ENCODE measurements at regions not wholly inside any gene's neighbourhood (a gene's known extent, or its start where the extent isn't known, plus 50 kb on each side); places are given as distances from the start of the nearest gene placed in this dataset.

- TF ChIP-seq CTCF (IDR thresholded peaks at IDR 0.05) (no peak), NFYB (CRISPR knock-in tag; conservative IDR thresholded peaks at IDR 0.05; ENCODE audit: low read depth) (no peak), NFATC4 (CRISPR knock-in tag; IDR thresholded peaks at IDR 0.05) (no peak), ATF1 (CRISPR knock-in tag; IDR thresholded peaks at IDR 0.05) (no peak), TEAD4 (CRISPR knock-in tag; IDR thresholded peaks at IDR 0.05) (no peak), ZNF416 (CRISPR knock-in tag; IDR thresholded peaks at IDR 0.05) (no peak), SP1 (CRISPR knock-in tag; conservative IDR thresholded peaks at IDR 0.05) (no peak), USF2 (CRISPR knock-in tag; IDR thresholded peaks at IDR 0.05) (no peak), ESRRA (CRISPR knock-in tag; IDR thresholded peaks at IDR 0.05; ENCODE audit: borderline replicate concordance) (no peak)
- TF ChIP-seq, protein P1, sequence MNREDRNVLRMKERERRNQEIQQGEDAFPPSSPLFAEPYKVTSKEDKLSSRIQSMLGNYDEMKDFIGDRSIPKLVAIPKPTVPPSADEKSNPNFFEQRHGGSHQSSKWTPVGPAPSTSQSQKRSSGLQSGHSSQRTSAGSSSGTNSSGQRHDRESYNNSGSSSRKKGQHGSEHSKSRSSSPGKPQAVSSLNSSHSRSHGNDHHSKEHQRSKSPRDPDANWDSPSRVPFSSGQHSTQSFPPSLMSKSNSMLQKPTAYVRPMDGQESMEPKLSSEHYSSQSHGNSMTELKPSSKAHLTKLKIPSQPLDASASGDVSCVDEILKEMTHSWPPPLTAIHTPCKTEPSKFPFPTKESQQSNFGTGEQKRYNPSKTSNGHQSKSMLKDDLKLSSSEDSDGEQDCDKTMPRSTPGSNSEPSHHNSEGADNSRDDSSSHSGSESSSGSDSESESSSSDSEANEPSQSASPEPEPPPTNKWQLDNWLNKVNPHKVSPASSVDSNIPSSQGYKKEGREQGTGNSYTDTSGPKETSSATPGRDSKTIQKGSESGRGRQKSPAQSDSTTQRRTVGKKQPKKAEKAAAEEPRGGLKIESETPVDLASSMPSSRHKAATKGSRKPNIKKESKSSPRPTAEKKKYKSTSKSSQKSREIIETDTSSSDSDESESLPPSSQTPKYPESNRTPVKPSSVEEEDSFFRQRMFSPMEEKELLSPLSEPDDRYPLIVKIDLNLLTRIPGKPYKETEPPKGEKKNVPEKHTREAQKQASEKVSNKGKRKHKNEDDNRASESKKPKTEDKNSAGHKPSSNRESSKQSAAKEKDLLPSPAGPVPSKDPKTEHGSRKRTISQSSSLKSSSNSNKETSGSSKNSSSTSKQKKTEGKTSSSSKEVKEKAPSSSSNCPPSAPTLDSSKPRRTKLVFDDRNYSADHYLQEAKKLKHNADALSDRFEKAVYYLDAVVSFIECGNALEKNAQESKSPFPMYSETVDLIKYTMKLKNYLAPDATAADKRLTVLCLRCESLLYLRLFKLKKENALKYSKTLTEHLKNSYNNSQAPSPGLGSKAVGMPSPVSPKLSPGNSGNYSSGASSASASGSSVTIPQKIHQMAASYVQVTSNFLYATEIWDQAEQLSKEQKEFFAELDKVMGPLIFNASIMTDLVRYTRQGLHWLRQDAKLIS (CRISPR knock-in tag; IDR thresholded peaks at IDR 0.05; ENCODE audit: borderline replicate concordance) = no peak
- TF ChIP-seq, protein P2, sequence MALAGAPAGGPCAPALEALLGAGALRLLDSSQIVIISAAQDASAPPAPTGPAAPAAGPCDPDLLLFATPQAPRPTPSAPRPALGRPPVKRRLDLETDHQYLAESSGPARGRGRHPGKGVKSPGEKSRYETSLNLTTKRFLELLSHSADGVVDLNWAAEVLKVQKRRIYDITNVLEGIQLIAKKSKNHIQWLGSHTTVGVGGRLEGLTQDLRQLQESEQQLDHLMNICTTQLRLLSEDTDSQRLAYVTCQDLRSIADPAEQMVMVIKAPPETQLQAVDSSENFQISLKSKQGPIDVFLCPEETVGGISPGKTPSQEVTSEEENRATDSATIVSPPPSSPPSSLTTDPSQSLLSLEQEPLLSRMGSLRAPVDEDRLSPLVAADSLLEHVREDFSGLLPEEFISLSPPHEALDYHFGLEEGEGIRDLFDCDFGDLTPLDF (CRISPR knock-in tag; IDR thresholded peaks at IDR 0.05) = no peak
Measured at GRCh38 chr13:90792335-90792734, 555.2 kb upstream of the MIR17HG start.
